ENCODE measurements at regions not wholly inside any gene's neighbourhood (a gene's known extent, or its start where the extent isn't known, plus 50 kb on each side); places are given as distances from the start of the nearest gene placed in this dataset.
"Not testable (repeated sequence)": the region's sequence is repeated elsewhere in the genome, so short reads cannot be mapped to it uniquely, and the experiment has no call there.

DNA sequence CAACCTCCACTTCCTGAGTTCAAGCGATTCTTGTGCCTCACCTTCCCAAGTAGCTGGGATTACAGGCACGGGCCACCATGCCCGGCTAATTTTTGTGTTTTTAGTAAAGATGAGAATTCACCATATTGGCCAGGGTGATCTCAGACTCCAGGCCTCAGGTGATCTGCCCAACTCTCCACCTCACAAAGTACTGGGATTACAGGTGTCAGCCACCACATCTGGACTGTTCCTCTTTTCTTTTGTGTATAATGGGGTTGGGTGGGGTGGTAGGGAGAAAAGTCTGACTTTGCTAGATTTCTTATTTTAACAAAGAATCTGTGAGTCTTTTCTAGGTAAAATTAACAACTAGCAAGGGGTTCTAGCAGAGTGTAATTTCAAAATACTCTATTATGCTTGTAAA lies 92.7 kb upstream of the AMN1 start:
- DNase-seq (ENCODE audit: low spot score), result no peak

GRCh38 chr12:31820832-31821231 lies 92.0 kb upstream of the AMN1 start:
- peak; percentile 10 for DNase-seq (ENCODE audit: low spot score)

DNA sequence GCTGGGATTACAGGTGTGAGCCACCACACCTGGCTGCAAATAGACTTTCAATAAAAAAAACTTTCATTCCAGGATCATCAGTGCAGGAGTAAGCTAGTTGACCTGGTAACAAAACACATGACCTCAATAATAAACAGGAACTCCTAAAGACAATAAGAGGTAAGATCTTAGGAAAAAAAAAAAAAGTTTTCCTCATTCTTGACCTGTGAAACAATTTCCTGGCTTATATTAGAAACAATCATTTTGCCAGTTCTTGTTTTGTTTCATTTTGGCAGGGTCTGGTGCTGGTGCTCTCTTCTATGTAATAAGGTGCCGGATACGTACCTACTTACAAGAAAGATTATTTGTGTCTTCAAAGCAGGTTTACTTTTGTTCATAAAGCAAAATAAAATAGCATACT lies 90.6 kb upstream of the AMN1 start:
- no peak for DNase-seq (ENCODE audit: low spot score)

DNA sequence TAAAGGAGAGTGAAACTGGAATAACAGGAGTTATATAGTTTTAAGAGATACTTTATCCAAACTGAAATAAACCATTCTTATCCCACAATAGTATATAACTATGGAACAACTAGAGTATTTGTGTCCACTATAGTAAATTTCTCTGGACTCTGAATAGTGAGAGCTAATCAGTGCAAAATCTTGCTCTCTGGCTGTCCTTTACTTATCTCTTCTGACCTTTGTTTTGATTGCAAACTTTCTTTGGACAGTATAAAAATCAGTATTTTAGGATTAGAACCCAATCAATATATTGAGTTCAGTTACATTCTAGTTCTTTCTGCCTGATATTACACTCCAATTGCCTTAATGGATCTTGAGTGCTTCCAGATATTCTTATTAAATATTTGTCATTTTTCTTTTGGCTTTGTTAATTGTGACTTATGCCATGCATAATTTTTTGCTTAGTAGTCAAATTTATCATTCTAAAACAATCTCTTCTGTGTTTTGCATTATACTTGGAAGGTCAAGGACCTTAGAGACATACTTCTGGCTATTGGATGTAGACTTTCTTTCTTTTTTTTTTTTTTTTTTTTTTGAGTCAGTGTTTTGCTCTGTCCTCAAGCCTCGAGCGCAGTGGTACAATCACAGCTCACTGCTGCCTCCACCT lies 89.9 kb upstream of the AMN1 start:
- DNase-seq (ENCODE audit: low spot score), result no peak

GRCh38 chr12:31817120-31817519 lies 88.3 kb upstream of the AMN1 start:
- no peak for DNase-seq (ENCODE audit: low spot score)

GRCh38 chr12:31815096-31815495 lies 86.3 kb upstream of the AMN1 start:
- no peak for DNase-seq (ENCODE audit: low spot score)

DNA sequence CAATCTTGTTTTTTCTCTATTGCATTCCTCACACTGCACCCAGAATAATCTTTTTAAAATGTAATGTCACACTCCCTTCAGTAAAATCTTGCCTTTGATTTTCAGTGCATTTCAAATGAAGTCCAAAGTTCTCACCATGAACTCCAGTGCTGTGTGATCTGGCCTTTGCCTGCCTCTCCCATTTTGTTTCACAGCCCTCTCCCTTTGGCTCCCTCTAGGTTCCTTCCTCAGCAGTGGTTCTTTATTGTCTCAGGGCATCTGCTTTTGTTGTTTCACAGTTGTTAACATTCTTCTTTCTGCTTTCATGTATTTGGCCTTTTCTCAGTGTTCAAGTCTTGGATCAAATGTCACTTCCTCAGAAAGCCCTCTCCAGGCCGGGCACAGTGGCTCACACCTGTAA lies 84.5 kb upstream of the AMN1 start:
- DNase-seq (ENCODE audit: low spot score), result no peak

GRCh38 chr12:31807773-31808097 lies 78.9 kb upstream of the AMN1 start:
- no peak for DNase-seq (ENCODE audit: low spot score)

- DNase-seq (ENCODE audit: low spot score), result not testable (repeated sequence)
Measured at GRCh38 chr12:31807081-31807772, 78.4 kb upstream of the AMN1 start.

DNA sequence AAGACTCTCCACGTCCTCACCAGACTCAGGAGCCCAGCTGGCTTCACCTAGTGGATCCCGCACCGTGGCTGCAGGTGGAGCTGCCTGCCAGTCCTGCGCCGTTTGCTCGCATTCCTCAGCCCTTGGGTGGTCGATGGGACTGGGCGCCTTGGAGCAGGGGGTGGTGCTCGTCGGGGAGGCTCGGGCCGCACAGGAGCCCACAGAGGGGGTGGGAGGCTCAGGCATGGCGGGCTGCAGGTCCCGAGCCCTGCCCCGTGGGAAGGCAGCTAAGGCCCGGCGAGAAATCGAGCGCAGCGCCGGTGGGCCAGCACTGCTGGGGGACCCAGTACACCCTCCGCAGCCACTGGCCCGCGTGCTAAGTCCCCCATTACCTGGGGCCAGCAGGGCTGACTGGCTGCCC lies 76.9 kb upstream of the AMN1 start:
- not testable (repeated sequence) for DNase-seq (ENCODE audit: low spot score)

- DNase-seq (ENCODE audit: low spot score), result not testable (repeated sequence)
Measured at GRCh38 chr12:31804707-31805106, 75.9 kb upstream of the AMN1 start.

DNA sequence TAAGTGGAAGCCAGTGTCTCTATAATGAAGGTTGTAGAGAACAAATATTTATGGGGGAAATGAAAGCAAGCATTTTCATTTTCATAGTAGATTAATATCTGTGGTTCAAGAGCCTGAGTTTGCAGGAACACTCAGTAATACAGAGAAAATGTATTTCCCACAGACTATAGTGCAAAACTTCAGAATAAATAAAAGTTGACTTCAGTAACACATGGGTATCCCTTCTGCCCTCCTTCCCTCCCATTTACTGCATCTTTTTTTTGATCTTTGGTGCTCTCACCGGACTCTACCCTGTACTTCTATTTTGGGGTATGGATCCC lies 75.3 kb upstream of the AMN1 start:
- no peak for DNase-seq (ENCODE audit: low spot score)

- DNase-seq (ENCODE audit: low spot score), result no peak
Measured at GRCh38 chr12:31803306-31804184, 74.7 kb upstream of the AMN1 start.

GRCh38 chr12:31801872-31802271 lies 73.1 kb upstream of the AMN1 start:
- DNase-seq (ENCODE audit: low spot score), result no peak

DNA sequence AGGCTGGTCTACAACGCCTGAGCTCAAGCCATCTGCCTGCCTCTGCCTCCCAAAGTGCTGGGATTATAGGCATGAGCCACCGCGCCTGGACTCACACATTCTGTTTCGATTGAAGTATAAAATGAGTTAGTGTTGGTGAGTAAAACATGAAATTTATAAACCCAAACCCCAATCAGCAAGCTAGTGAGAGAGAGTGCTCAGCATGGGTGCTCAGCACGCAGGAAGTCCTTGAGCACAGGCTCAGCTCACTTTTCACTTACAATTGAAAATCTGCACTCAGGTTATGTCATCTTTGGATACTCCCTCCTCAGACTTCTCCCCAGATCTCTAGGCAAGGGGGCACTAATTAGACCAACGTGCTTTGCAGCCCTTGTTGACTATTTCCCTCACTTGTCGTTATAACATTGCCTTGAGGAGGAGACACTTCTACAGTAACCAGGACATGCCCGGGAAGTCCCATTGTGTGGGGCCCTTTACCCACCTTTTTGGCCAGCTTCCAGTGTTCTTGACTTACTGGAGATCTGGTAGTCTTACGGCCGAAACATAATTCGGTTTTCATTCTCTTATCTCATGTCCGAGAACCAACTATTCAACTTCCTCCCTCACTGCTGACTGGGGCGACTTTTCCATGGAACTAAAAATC lies 68.5 kb upstream of the AMN1 start:
- DNase-seq (ENCODE audit: low spot score), result no peak

DNA sequence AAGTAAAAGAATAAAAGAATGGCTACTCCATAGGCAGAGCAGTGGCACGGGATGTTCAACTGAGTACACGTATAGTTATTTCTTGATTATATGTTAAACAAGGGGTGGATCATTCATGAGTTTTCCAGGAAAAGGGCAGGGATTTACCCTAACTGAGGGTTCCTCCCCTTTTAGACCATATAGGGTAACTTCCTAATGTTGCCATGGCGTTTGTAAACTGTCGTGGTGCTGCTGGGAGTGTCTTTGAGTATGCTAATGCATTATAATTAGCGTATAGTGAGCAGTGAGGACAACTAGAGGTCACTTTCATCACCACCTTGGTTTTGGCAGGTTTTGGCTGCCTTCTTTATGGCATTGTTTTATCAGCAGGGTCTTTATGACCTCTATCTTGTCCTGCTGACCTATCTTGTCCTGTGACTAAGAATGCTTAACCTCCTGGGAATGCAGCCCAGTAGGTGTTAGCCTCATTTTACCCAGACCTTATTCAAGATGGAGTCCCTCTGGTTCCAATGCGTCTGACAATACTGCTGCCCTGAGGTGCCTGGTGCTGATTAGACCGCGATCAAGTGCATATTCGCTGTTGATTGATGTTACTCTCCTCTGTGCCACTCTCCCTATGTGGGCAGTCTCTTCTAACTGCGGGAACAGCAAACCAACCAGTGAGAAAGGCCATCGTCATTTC lies 67.6 kb upstream of the AMN1 start:
- DNase-seq (ENCODE audit: low spot score), result no peak

- DNase-seq (ENCODE audit: low spot score), result no peak
Measured at GRCh38 chr12:31794745-31795144, 65.9 kb upstream of the AMN1 start.

- DNase-seq (ENCODE audit: low spot score), result not testable (repeated sequence)
Measured at GRCh38 chr12:31791265-31791664, 62.4 kb upstream of the AMN1 start.

- DNase-seq (ENCODE audit: low spot score), result no peak
Measured at GRCh38 chr12:31790759-31791158, 61.9 kb upstream of the AMN1 start.

GRCh38 chr12:31785318-31785717 lies 56.5 kb upstream of the AMN1 start:
- no peak for DNase-seq (ENCODE audit: low spot score)

- no peak for DNase-seq (ENCODE audit: low spot score)
Measured at GRCh38 chr12:31783996-31784645, 55.3 kb upstream of the AMN1 start.

Measured in SK-N-DZ (cell line).